ENCODE measurements at regions not wholly inside any gene's neighbourhood (a gene's known extent, or its start where the extent isn't known, plus 50 kb on each side); places are given as distances from the start of the nearest gene placed in this dataset.

DNA sequence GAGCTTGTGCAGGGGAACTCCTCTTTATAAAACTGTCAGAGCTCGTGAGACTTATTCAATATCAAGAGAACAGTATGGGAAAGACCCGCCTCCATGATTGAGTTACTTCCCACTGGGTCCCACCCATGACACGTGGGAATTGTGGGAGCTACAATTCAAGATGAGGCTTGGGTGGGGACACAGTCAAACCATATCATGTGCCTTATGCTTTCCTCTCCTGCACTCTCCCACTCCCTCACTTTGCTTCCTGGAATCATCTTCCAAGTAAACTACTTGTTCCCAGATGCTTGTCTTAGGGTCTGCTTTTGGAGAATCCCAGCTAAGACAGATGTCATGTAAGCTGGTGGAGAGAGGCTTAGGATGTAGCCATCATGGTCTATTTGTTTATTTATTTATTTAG lies 271.2 kb downstream of the HAPSTR1 start:
- Histone ChIP-seq H3K4me2 (ENCODE audit: insufficient read depth, low read length) (no peak overlapping the region), H3K9me3 (replicated peaks; ENCODE audit: control insufficient read depth, insufficient read depth, low read length) (no peaks in the 10 kb centered on the region), H3K4me1 (ENCODE audit: control insufficient read depth, extremely low read depth, insufficient read depth, low read length) (no peaks in the 10 kb centered on the region), H3K9ac (replicated peaks; ENCODE audit: extremely low read depth, insufficient read depth, low read length) (no peak overlapping the region), H3K79me2 (ENCODE audit: control insufficient read depth, insufficient read depth, low read length) (no peaks in the 10 kb centered on the region), H3K4me3 (replicated peaks in 1 of 3; ENCODE audit: insufficient read depth in 1 of 3, low read depth in 1 of 3, low read length in 3 of 3) (no peak overlapping the region), H3K36me3 (ENCODE audit: control insufficient read depth in 2 of 2, extremely low read depth in 1 of 2, insufficient read depth in 2 of 2, low read length in 2 of 2) (no peaks in the 10 kb centered on the region), H3K27me3 (ENCODE audit: control insufficient read depth in 2 of 2, insufficient read depth in 2 of 2, low read length in 2 of 2) (no peaks in the 10 kb centered on the region), H3K27ac (ENCODE audit: insufficient read depth, low read depth, low read length) (no peak overlapping the region), H2AFZ (ENCODE audit: low read depth, low read length) (no peak overlapping the region), H3K9me1 (replicated peaks; ENCODE audit: control insufficient read depth, extremely low read depth, insufficient read depth, low read length) (no peaks in the 10 kb centered on the region), H4K20me1 (replicated peaks; ENCODE audit: control insufficient read depth, extremely low read depth, insufficient read depth, low read length) (no peaks in the 10 kb centered on the region)
- ChIA-PET POLR2A (no interaction called here), CTCF (no interaction called here)
- dilution Hi-C loops (cut with MboI; ENCODE audit: extremely low pct_ligation_motif_present, low sequenced_read_pairs) = no loop called here
- no peak for FAIRE-seq
- BruUV-seq (replicated peaks) = no TSS peak
- DNase-seq (ENCODE audit: low read depth, low spot score) = no peak
- TF ChIP-seq MYC (IDR thresholded peaks at IDR 0.05; ENCODE audit: low read depth, low read length) = no peak
- TF ChIP-seq CTCF (IDR thresholded peaks at IDR 0.05; ENCODE audit: extremely low read depth in 1 of 2, insufficient read depth in 1 of 2, low read depth in 1 of 2, low read length in 2 of 2) = no peak
- TF ChIP-seq JUN (IDR thresholded peaks at IDR 0.05; ENCODE audit: borderline replicate concordance, insufficient read depth, insufficient read length, low read depth) = no peak
- TF ChIP-seq, protein P1, sequence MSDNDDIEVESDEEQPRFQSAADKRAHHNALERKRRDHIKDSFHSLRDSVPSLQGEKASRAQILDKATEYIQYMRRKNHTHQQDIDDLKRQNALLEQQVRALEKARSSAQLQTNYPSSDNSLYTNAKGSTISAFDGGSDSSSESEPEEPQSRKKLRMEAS (IDR thresholded peaks at IDR 0.05; ENCODE audit: insufficient read depth, insufficient read length) = no peak
- no peak for TF ChIP-seq EZH2 (IDR thresholded peaks at IDR 0.05; ENCODE audit: borderline replicate concordance, low read depth, low read length, severe bottlenecking)
- TF ChIP-seq POLR2A (IDR thresholded peaks at IDR 0.05; ENCODE audit: low read depth, low read length) = no peak
- no peak for TF ChIP-seq FOS (IDR thresholded peaks at IDR 0.05; ENCODE audit: borderline replicate concordance, insufficient read depth, low read length)
- TF ChIP-seq POLR2AphosphoS5 (IDR thresholded peaks at IDR 0.05; ENCODE audit: insufficient read depth, low read depth, low read length) = no peak
- TF ChIP-seq GATA2 (IDR thresholded peaks at IDR 0.05; ENCODE audit: insufficient read depth, insufficient read length, low read depth, low read length) = no peak
- intact Hi-C loops (cut with micrococcal nuclease) = no loop called here
